ENCODE measurements at regions not wholly inside any gene's neighbourhood (a gene's known extent, or its start where the extent isn't known, plus 50 kb on each side); places are given as distances from the start of the nearest gene placed in this dataset.

GRCh38 chr9:118984607-118985006 lies 384.6 kb downstream of the BRINP1 start:
- no peak for TF ChIP-seq CTCF (IDR thresholded peaks at IDR 0.05)
- no peak for TF ChIP-seq POLR2AphosphoS5 (IDR thresholded peaks at IDR 0.05; ENCODE audit: low read depth, low read length)
- TF ChIP-seq SIN3A (IDR thresholded peaks at IDR 0.05; ENCODE audit: borderline replicate concordance, insufficient read depth, low read depth, low read length): no peak
- TF ChIP-seq TCF7L2 (IDR thresholded peaks at IDR 0.05; ENCODE audit: low read depth, low read length): no peak
- no peak for TF ChIP-seq REST (IDR thresholded peaks at IDR 0.05; ENCODE audit: insufficient read depth in 1 of 2, low read depth in 2 of 2, low read length in 1 of 2)

All from Panc1 (cell line).